IMR-90 (cell line): ENCODE measurements at regions not wholly inside any gene's neighbourhood (a gene's known extent, or its start where the extent isn't known, plus 50 kb on each side); places are given as distances from the start of the nearest gene placed in this dataset.

Experiments used
- ATAC-seq: fragments of 200-7000 bp; cut with Tn5 transposase; 2 replicates; pipeline ENCODE4 v1.9.1; 2020; ENCODE audit warnings: low read depth, mild to moderate bottlenecking, moderate library complexity
- BruUV-seq: library from RNA; stranded (reverse); fragments of 400-500 nt; replicated peaks from 2 replicates; lab custom pipeline; 2021; lab: Mats Ljungman, UMichigan
- CTCF ChIA-PET: fragments of 300-600 bp; formaldehyde crosslinking; extraction: SDS; loops from one replicate; lab custom pipeline; 2021; ENCODE audit warnings: antibody characterized with exemption; lab: Yijun Ruan, JAX
- POLR2A ChIA-PET: fragments of 300-600 bp; sonication (Branson Sonifier 250); formaldehyde crosslinking; loops from one replicate; lab custom pipeline; 2022; ENCODE audit warnings: antibody characterized with exemption; ENCODE audit not compliant: unreplicated experiment; lab: Charles Lee
- DNase-seq: peaks from one replicate; pipeline ENCODE4 v3.0.0; 2013
- H2AFZ ChIP-seq: replicated peaks from 2 replicates; pipeline ENCODE3; 2013; ENCODE audit warnings: low read length, mild to moderate bottlenecking; ENCODE audit not compliant: poor library complexity
- H2AK5ac ChIP-seq: 2 replicates; pipeline ENCODE4 v1.6.1; 2013; ENCODE audit warnings: low read depth, low read length, inconsistent platforms
- H2AK9ac ChIP-seq: replicated peaks from 2 replicates; pipeline ENCODE3; 2013; ENCODE audit warnings: mild to moderate bottlenecking, low read depth, low read length, moderate library complexity; ENCODE audit not compliant: poor library complexity
- H2BK120ac ChIP-seq: 2 replicates; pipeline ENCODE4 v1.6.1; 2013; ENCODE audit warnings: low read depth, low read length, inconsistent platforms
- H2BK15ac ChIP-seq: 3 replicates; pipeline ENCODE4 v1.6.1; 2013; ENCODE audit warnings: low read depth, low read length, inconsistent platforms
- H2BK20ac ChIP-seq: 2 replicates; pipeline ENCODE4 v1.6.1; 2013; ENCODE audit warnings: low read depth, mild to moderate bottlenecking, inconsistent platforms, low read length, moderate library complexity
- H2BK5ac ChIP-seq: 2 replicates; pipeline ENCODE4 v1.6.1; 2013; ENCODE audit warnings: mild to moderate bottlenecking, low read depth, low read length, inconsistent platforms; ENCODE audit not compliant: poor library complexity, severe bottlenecking
- H3K14ac ChIP-seq: replicated peaks from 2 replicates; pipeline ENCODE4 v1.6.1; 2013; ENCODE audit warnings: low read depth, low read length, inconsistent platforms
- H3K18ac ChIP-seq: 2 replicates; pipeline ENCODE4 v1.6.1; 2013; ENCODE audit warnings: low read depth, low read length, control low read depth
- H3K23ac ChIP-seq: 2 replicates; pipeline ENCODE4 v1.6.1; 2013; ENCODE audit warnings: low read depth, low read length, inconsistent platforms
- H3K27ac ChIP-seq: 2 replicates; pipeline ENCODE4 v1.5.1; 2013; ENCODE audit warnings: mild to moderate bottlenecking, control low read depth, low read length; ENCODE audit not compliant: insufficient read depth
- H3K27me3 ChIP-seq: 2 replicates; pipeline ENCODE4 v1.6.1; 2013; ENCODE audit warnings: low read length; ENCODE audit not compliant: control insufficient read depth, insufficient read depth
- H3K36me3 ChIP-seq: 2 replicates; pipeline ENCODE4 v1.6.1; 2013; ENCODE audit warnings: low read length, mixed read lengths; ENCODE audit not compliant: control insufficient read depth, insufficient read depth
- H3K4ac ChIP-seq: 2 replicates; pipeline ENCODE4 v1.6.1; 2013; ENCODE audit warnings: low read depth, low read length, inconsistent platforms
- H3K4me1 ChIP-seq: 2 replicates; pipeline ENCODE4 v1.6.1; 2013; ENCODE audit warnings: low read length, mixed read lengths; ENCODE audit not compliant: control insufficient read depth, insufficient read depth
- H3K4me2 ChIP-seq: 2 replicates; pipeline ENCODE4 v1.6.1; 2013; ENCODE audit warnings: low read depth, mild to moderate bottlenecking, control low read depth, low read length, moderate library complexity
- H3K4me3 ChIP-seq: 2 replicates; pipeline ENCODE4 v1.5.1; 2013; ENCODE audit warnings: low read depth, mild to moderate bottlenecking, control low read depth, low read length, moderate library complexity; ENCODE audit not compliant: insufficient read depth
- H3K56ac ChIP-seq: 2 replicates; pipeline ENCODE4 v1.6.1; 2013; ENCODE audit warnings: low read length, inconsistent platforms; ENCODE audit not compliant: insufficient read depth; ENCODE audit errors: extremely low read depth
- H3K79me1 ChIP-seq, 2 experiments: 2 replicates each; pipeline ENCODE4 v1.6.1; 2013; ENCODE audit warnings: low read length in 2 of 2, inconsistent platforms in 1 of 2, low read depth in 1 of 2
- H3K9ac ChIP-seq: 2 replicates; pipeline ENCODE4 v1.6.1; 2013; ENCODE audit warnings: low read depth, low read length, control low read depth
- H3K9me1 ChIP-seq: 2 replicates; pipeline ENCODE4 v1.6.1; 2013; ENCODE audit warnings: low read length, inconsistent platforms; ENCODE audit not compliant: insufficient read depth
- H3K9me3 ChIP-seq: 2 replicates; pipeline ENCODE4 v1.6.1; 2013; ENCODE audit warnings: low read length; ENCODE audit not compliant: control insufficient read depth, insufficient read depth
- H4K20me1 ChIP-seq: 2 replicates; pipeline ENCODE4 v1.6.1; 2013; ENCODE audit warnings: low read length, inconsistent platforms; ENCODE audit not compliant: insufficient read depth
- H4K5ac ChIP-seq: 2 replicates; pipeline ENCODE4 v1.6.1; 2013; ENCODE audit warnings: mild to moderate bottlenecking, low read depth, low read length, control low read depth
- H4K8ac ChIP-seq, 2 experiments: 2 replicates each; pipeline ENCODE4 v1.6.1; 2013; ENCODE audit warnings: low read depth in 2 of 2, low read length in 2 of 2, control low read depth in 1 of 2, inconsistent platforms in 1 of 2
- H4K91ac ChIP-seq: 2 replicates; pipeline ENCODE4 v1.6.1; 2013; ENCODE audit warnings: low read depth, low read length, inconsistent platforms; ENCODE audit not compliant: insufficient read depth
- BHLHE40 ChIP-seq: fragments of 150-350 bp; IDR thresholded peaks from 2 replicates; pipeline ENCODE4 v1.6.1; 2016; ENCODE audit warnings: mild to moderate bottlenecking, low read depth, low read length
- CEBPB ChIP-seq: IDR thresholded peaks from 2 replicates; pipeline ENCODE4 v1.6.1; 2012; ENCODE audit warnings: low read depth, low read length, improper control_type of control experiment
- CHD1 ChIP-seq: IDR thresholded peaks from 2 replicates; pipeline ENCODE4 v1.6.1; 2012; ENCODE audit warnings: low read depth, low read length, improper control_type of control experiment
- CTCF ChIP-seq: conservative IDR thresholded peaks from 2 replicates; pipeline ENCODE4 v1.5.1; 2012; ENCODE audit warnings: mild to moderate bottlenecking, low read depth, low read length, improper control_type of control experiment
- ELK1 ChIP-seq: fragments of 150-350 bp; IDR thresholded peaks from 2 replicates; pipeline ENCODE4 v1.6.1; 2016; ENCODE audit warnings: low read depth, mild to moderate bottlenecking, low read length, moderate library complexity, borderline replicate concordance
- FOS ChIP-seq: fragments of 150-350 bp; IDR thresholded peaks from 2 replicates; pipeline ENCODE4 v1.6.1; 2016; ENCODE audit warnings: low read depth, low read length
- MAFK ChIP-seq: IDR thresholded peaks from 2 replicates; pipeline ENCODE4 v1.6.1; 2012; ENCODE audit warnings: low read depth, low read length, improper control_type of control experiment
- MAZ ChIP-seq: IDR thresholded peaks from 2 replicates; pipeline ENCODE4 v1.6.1; 2012; ENCODE audit warnings: low read depth, mild to moderate bottlenecking, low read length, improper control_type of control experiment, moderate library complexity, borderline replicate concordance
- MXI1 ChIP-seq: IDR thresholded peaks from 2 replicates; pipeline ENCODE4 v1.6.1; 2012; ENCODE audit warnings: low read depth, mild to moderate bottlenecking, low read length, moderate library complexity, borderline replicate concordance
- NFE2L2 ChIP-seq: fragments of 150-350 bp; IDR thresholded peaks from 2 replicates; pipeline ENCODE4 v1.6.1; 2016; ENCODE audit warnings: low read depth, mild to moderate bottlenecking, low read length
- POLR2A ChIP-seq: IDR thresholded peaks from 2 replicates; pipeline ENCODE4 v1.6.1; 2012; ENCODE audit warnings: mild to moderate bottlenecking, low read depth, low read length
- RAD21 ChIP-seq: IDR thresholded peaks from 2 replicates; pipeline ENCODE4 v1.6.1; 2012; ENCODE audit warnings: low read length, improper control_type of control experiment
- RCOR1 ChIP-seq: IDR thresholded peaks from 2 replicates; pipeline ENCODE4 v1.6.1; 2012; ENCODE audit warnings: mild to moderate bottlenecking, low read length, improper control_type of control experiment; ENCODE audit not compliant: insufficient replicate concordance
- RFX5 ChIP-seq: IDR thresholded peaks from 2 replicates; pipeline ENCODE4 v1.8.0; 2012; ENCODE audit warnings: low read depth, mild to moderate bottlenecking, low read length, moderate library complexity
- SMC3 ChIP-seq: fragments of 150-350 bp; IDR thresholded peaks from 2 replicates; pipeline ENCODE4 v1.6.1; 2016; ENCODE audit warnings: low read depth, mild to moderate bottlenecking, antibody characterized with exemption, low read length, moderate library complexity
- USF2 ChIP-seq: fragments of 150-350 bp; IDR thresholded peaks from 2 replicates; pipeline ENCODE4 v1.6.1; 2017; ENCODE audit warnings: mild to moderate bottlenecking, antibody characterized with exemption, low read length, low read depth
- WGBS, 2 experiments: methylation state at CpG; one replicate each; pipeline versions ENCODE4 v1.1.5 to v1.1.7; 2013; ENCODE audit warnings: missing lambda C conversion rate in 2 of 2; ENCODE audit not compliant: insufficient read length in 1 of 2; ENCODE audit errors: extremely low coverage in 2 of 2; 5-methylcytosine and 5-hydroxymethylcytosine counted together
- dilution Hi-C: fragments of 300-500 bp; cut with HindIII; formaldehyde crosslinking; loops from one replicate; pipeline ENCODE4 v1.14.3; 2018; ENCODE audit warnings: low sequenced_read_pairs; ENCODE audit not compliant: unreplicated experiment
- in situ Hi-C: fragments of 300-500 bp; cut with MboI; formaldehyde crosslinking; loops from 3 replicates; pipeline ENCODE4 v1.14.3; 2019; ENCODE audit warnings: low sequenced_read_pairs, inconsistent platforms, mixed read lengths
- intact Hi-C: fragments of 100-400 bp; cut with micrococcal nuclease; formaldehyde crosslinking; loops from 2 replicates; pipeline ENCODE4 v1.10.0; 2022

- POLR2A ChIA-PET = no interaction called here
- Histone ChIP-seq H2BK15ac (no peak overlapping the region), H3K79me1 (no peaks in the 10 kb centered on the region), H3K14ac (no peak overlapping the region), H3K27ac (no peak overlapping the region), H3K9me3 (peaks cover 11% of the 10 kb centered on the region), H3K9me1 (no peaks in the 10 kb centered on the region), H3K4me1 (no peaks in the 10 kb centered on the region), H4K91ac (no peak overlapping the region), H4K5ac (no peak overlapping the region), H3K4ac (no peak overlapping the region), H2BK5ac (no peak overlapping the region), H4K20me1 (no peaks in the 10 kb centered on the region), H2BK120ac (no peak overlapping the region), H3K23ac (no peak overlapping the region), H4K8ac (no peak overlapping the region), H3K18ac (no peak overlapping the region), H3K27me3 (no peaks in the 10 kb centered on the region), H3K56ac (no peak overlapping the region), H2AFZ (no peak overlapping the region), H3K4me3 (no peak overlapping the region), H2AK5ac (no peak overlapping the region), H3K9ac (no peak overlapping the region), H3K36me3 (no peaks in the 10 kb centered on the region), H2BK20ac (no peak overlapping the region), H3K4me2 (no peak overlapping the region), H2AK9ac (no peak overlapping the region)
- no TSS peak for BruUV-seq
- no CpG with 5 or more reads among the region's 6 CpGs for WGBS, 2 experiments
- no peak for ATAC-seq
- no peak for TF ChIP-seq POLR2A
- no peak for TF ChIP-seq FOS
- no peak for TF ChIP-seq MXI1
- no peak for TF ChIP-seq MAZ
- no peak for TF ChIP-seq SMC3
- no peak for TF ChIP-seq CTCF
- no peak for TF ChIP-seq RCOR1
- no peak for TF ChIP-seq MAFK
- TF ChIP-seq BHLHE40 = no peak
- no peak for TF ChIP-seq RAD21
- TF ChIP-seq RFX5 = no peak
- TF ChIP-seq CEBPB = no peak
- TF ChIP-seq ELK1 = no peak
- TF ChIP-seq USF2 = no peak
- no peak for TF ChIP-seq NFE2L2
- no peak for TF ChIP-seq CHD1
- intact Hi-C loops = no loop called here
- DNase-seq = no peak
- CTCF ChIA-PET = no interaction called here
- in situ Hi-C loops = no loop called here
- dilution Hi-C loops = no loop called here
Measured at GRCh38 chr2:104501342-104501741, 352.6 kb upstream of the POU3F3 start.
